ENCODE measurements at regions not wholly inside any gene's neighbourhood (a gene's known extent, or its start where the extent isn't known, plus 50 kb on each side); places are given as distances from the start of the nearest gene placed in this dataset.

DNA sequence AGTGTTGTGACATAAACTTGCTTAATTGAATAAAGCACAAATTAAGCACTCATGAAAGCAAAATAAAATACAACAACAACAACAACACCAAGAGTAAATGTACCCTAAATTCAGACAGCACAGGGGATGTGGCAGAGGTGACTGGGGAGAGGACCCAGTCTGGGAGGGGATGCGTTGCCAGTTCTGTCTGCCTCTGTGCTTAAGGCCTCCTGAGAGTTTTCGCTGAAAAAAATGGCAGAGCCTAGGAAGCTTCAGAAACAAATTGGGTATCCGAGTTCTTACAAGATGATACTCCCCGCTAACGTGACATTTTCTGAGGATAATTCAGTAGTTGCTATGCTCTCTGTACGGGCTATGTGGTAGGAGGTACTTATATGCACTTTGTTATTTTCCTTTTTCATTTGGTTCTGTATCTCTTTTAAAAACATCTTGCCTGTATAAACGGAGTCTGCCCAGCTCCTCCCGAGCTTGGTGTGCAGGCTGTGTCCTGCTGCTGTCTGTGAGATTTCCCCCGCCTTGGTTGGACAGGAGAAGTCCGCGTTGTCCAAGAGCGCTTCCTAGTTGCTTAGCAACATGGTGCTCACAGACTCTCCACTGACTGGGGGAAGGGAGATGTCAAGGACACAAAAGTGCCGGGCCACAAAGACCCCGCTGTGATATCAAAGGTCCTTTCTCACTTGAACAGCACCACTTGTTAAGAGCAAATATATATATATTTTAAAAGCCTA lies 134.2 kb upstream of the CPHXL start:
- TF ChIP-seq, protein P1, sequence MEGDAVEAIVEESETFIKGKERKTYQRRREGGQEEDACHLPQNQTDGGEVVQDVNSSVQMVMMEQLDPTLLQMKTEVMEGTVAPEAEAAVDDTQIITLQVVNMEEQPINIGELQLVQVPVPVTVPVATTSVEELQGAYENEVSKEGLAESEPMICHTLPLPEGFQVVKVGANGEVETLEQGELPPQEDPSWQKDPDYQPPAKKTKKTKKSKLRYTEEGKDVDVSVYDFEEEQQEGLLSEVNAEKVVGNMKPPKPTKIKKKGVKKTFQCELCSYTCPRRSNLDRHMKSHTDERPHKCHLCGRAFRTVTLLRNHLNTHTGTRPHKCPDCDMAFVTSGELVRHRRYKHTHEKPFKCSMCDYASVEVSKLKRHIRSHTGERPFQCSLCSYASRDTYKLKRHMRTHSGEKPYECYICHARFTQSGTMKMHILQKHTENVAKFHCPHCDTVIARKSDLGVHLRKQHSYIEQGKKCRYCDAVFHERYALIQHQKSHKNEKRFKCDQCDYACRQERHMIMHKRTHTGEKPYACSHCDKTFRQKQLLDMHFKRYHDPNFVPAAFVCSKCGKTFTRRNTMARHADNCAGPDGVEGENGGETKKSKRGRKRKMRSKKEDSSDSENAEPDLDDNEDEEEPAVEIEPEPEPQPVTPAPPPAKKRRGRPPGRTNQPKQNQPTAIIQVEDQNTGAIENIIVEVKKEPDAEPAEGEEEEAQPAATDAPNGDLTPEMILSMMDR (IDR thresholded peaks at IDR 0.05), result no peak
- no peak for TF ChIP-seq POLR2A (IDR thresholded peaks at IDR 0.05)
- Histone ChIP-seq H3K4me3 (no peak overlapping the region), H3K27me3 (no peaks in the 10 kb centered on the region), H3K9me3 (no peaks in the 10 kb centered on the region), H3K27ac (no peak overlapping the region), H3K4me1 (no peaks in the 10 kb centered on the region), H3K36me3 (no peaks in the 10 kb centered on the region)
- WGBS, 2 donors, result 23 to 51% methylated on average over 11 to 14 of the region's 14 CpGs
- intact Hi-C loops (cut with DNase I), result no loop called here
- DNase-seq, result no peak

DNA sequence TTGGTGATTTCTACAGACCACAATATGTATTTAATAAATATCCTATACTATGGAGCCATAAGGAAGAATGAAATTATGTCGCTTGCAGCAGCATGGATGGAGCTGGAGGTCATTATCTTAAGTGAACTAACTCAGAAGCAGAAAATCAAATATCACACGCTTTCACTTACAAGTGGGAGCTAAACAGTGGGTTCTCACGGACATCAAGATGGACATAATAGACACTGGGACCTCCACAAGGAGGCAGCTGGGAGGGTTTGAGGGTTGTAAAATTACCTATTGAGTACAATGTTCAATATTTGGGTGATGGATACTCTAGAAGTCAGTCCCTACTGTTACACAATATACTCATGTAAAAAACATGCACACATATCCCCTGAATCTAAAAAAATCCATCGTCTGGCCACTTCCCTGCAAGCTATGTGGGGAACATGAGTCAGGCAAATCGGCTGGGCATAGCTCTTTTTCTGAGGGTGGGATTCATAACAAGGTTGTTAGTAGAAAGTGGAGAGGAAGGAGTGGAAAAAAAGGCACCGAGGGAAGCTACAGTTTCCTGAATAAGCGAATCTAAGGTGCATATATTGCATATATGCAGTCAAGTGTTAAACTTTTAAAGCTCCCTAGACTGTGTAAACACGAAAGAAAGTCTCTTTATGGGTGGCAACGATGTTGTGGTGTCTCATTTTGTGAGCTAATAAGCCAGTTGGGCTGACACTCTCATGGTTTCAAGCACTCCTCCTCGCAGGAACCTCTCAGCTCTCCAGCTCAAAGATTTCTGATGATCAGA lies 135.2 kb upstream of the CPHXL start:
- DNase-seq, result no peak
- no peaks in the 10 kb centered on the region for H3K9me3 ChIP-seq
- TF ChIP-seq POLR2A (IDR thresholded peaks at IDR 0.05), result no peak
- TF ChIP-seq, protein P1 (IDR thresholded peaks at IDR 0.05), result no peak
- WGBS, 2 donors, result 53 to 56% methylated on average over 10 of the region's 10 CpGs
- no peak overlapping the region for H3K27ac ChIP-seq
- H3K4me3 ChIP-seq, result no peak overlapping the region
- H3K4me1 ChIP-seq, result no peaks in the 10 kb centered on the region
- no peaks in the 10 kb centered on the region for H3K27me3 ChIP-seq
- H3K36me3 ChIP-seq, result no peaks in the 10 kb centered on the region
- intact Hi-C loops (cut with DNase I), result no loop called here

DNA sequence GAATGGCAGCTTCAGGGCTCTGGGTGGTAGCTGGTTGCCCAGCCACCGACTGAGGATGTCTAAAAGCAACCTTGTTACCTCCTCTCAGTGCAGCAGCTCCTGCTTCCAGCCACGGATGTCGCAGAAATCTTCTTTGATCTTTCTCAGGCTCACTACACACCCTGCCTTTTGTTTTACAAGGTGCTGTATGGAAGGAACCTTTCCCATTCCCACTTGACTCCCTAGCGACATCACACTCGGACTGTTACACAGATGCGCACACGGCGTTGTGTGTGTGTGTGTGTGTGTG lies 135.8 kb upstream of the CPHXL start:
- H3K36me3 ChIP-seq, result no peaks in the 10 kb centered on the region
- H3K4me1 ChIP-seq, result no peaks in the 10 kb centered on the region
- no peaks in the 10 kb centered on the region for H3K27me3 ChIP-seq
- intact Hi-C loops (cut with DNase I), result no loop called here
- H3K27ac ChIP-seq, result no peak overlapping the region
- H3K4me3 ChIP-seq, result no peak overlapping the region
- H3K9me3 ChIP-seq, result no peaks in the 10 kb centered on the region
- 55 to 68% methylated on average over 8 of the region's 8 CpGs for WGBS, 2 donors
- no peak for DNase-seq
- TF ChIP-seq POLR2A (IDR thresholded peaks at IDR 0.05), result no peak
- TF ChIP-seq, protein P1 (IDR thresholded peaks at IDR 0.05), result no peak

DNA sequence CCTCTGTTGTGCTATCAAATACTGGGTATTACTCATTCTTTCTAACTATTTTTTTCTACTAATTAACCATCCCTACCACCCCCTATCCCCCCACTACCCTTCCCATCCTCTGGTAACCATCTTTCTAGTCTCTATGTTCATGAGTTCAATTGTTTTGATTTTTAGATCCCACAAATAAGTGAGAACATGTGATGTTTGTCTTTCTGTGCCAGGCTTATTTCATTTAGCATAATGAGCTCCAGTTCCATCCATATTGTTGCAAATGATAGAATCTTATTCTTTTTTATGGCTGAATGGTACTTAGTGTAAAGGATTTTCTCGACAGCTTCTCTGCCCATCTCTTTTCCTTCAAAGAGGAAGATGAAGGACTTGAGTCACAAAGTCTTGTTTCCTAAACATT lies 138.0 kb upstream of the CPHXL start:
- DNase-seq, result no peak
- intact Hi-C loops (cut with DNase I), result no loop called here
- H3K4me3 ChIP-seq, result no peak overlapping the region
- no peaks in the 10 kb centered on the region for H3K36me3 ChIP-seq
- no peaks in the 10 kb centered on the region for H3K27me3 ChIP-seq
- H3K27ac ChIP-seq, result no peak overlapping the region
- H3K4me1 ChIP-seq, result no peaks in the 10 kb centered on the region
- WGBS, 2 donors, result 50 to 82% methylated on average over 1 of the region's 1 CpG
- H3K9me3 ChIP-seq, result no peaks in the 10 kb centered on the region
- no peak for TF ChIP-seq POLR2A (IDR thresholded peaks at IDR 0.05)
- TF ChIP-seq, protein P1 (IDR thresholded peaks at IDR 0.05), result no peak

DNA sequence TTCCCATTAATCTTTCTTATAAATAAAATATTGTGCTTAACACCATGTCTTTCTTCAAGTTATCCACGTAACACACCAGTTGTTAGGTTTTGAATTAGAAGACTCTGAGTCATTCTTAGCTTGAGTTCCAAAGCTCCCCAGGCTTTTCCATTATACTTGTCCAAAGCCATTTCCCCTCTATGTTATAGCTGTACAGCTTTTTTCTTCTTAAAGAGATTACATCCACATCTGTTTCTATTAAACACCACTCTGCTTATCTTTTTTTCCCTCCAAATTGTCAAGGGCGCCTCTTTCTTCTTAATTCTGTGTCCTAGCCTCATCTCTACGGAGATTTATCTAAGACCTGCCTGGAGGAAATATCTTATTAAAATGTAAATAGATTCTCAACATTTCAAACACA lies 139.4 kb upstream of the CPHXL start:
- 47 to 54% methylated on average over 3 of the region's 3 CpGs for WGBS, 2 donors
- no peak for DNase-seq
- intact Hi-C loops (cut with DNase I), result no loop called here
- Histone ChIP-seq H3K36me3 (no peaks in the 10 kb centered on the region), H3K9me3 (no peaks in the 10 kb centered on the region), H3K27me3 (no peaks in the 10 kb centered on the region), H3K4me1 (no peaks in the 10 kb centered on the region), H3K4me3 (no peak overlapping the region), H3K27ac (no peak overlapping the region)
- TF ChIP-seq, protein P1 (IDR thresholded peaks at IDR 0.05), result no peak
- TF ChIP-seq POLR2A (IDR thresholded peaks at IDR 0.05), result no peak
